Spleen (tissue), 7 donors: ENCODE measurements at regions not wholly inside any gene's neighbourhood (a gene's known extent, or its start where the extent isn't known, plus 50 kb on each side); places are given as distances from the start of the nearest gene placed in this dataset.

Experiments
- CTCF ChIP-seq, 11 experiments: fragments of 200-600 bp in 7 of 11; fragments of 450-650 bp in 4 of 11; sonication (generic) in 4 of 11; IDR thresholded peaks in 8 of 11; conservative IDR thresholded peaks in 3 of 11; 1 replicate in 7 of 11; 2 replicates in 4 of 11; pipeline versions ENCODE4 v1.4.0 to v1.8.0; 2016 to 2021; ENCODE audit warnings: antibody characterized with exemption in 11 of 11, inconsistent platforms in 4 of 11, mild to moderate bottlenecking in 1 of 11
- POLR2A ChIP-seq, 3 donors: fragments of 450-650 bp; IDR thresholded peaks; one replicate each; pipeline ENCODE4 v1.5.1; 2017; ENCODE audit warnings: antibody characterized with exemption in 3 of 3, mild to moderate bottlenecking in 1 of 3
- donor health status: DM: no; HTN: no; CAD: no; lungs with moderate emphysema.
- donor health status: DM: no; HTN: no; CAD: no.
- donor health status: DM: no; HTN: no; CAD: no.

GRCh38 chr6:145032562-145033145 lies 702.7 kb downstream of the EPM2A start:
- TF ChIP-seq CTCF (IDR thresholded peaks at IDR 0.05 in 8 of 11, conservative IDR thresholded peaks at IDR 0.05 in 3 of 11) (no peak), POLR2A (IDR thresholded peaks at IDR 0.05) (no peak)
